Medulla oblongata (tissue), 1 donor: ENCODE measurements at regions not wholly inside any gene's neighbourhood (a gene's known extent, or its start where the extent isn't known, plus 50 kb on each side); places are given as distances from the start of the nearest gene placed in this dataset.
"Not testable (repeated sequence)": the region's sequence is repeated elsewhere in the genome, so short reads cannot be mapped to it uniquely, and the experiment has no call there.

ENCODE experiments used
- DNase-seq: peaks from one replicate; pipeline ENCODE4 v3.0.0-alpha.2; 2015; ENCODE audit errors: extremely low spot score

DNA sequence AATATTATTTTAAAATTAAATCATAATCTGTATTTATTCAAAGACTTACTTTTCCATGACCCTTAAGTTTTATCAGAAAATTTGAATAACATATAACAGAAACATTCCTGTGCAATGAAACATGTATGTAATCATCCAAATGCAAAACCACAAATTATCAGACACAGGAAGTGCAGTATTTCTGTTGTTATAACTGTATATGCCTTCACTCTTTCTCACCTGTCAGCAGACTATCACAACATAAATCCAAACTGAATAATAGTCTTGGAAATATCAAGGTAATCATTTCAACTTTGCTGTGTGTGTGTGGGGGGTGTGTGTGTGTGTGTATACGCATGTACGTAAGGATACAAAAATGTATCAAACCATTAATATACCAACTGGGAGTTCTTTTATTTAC lies 285.9 kb downstream of the SLC7A11 start:
- no peak for DNase-seq

GRCh38 chr4:137955595-137955994 lies 286.6 kb downstream of the SLC7A11 start:
- DNase-seq: no peak

DNA sequence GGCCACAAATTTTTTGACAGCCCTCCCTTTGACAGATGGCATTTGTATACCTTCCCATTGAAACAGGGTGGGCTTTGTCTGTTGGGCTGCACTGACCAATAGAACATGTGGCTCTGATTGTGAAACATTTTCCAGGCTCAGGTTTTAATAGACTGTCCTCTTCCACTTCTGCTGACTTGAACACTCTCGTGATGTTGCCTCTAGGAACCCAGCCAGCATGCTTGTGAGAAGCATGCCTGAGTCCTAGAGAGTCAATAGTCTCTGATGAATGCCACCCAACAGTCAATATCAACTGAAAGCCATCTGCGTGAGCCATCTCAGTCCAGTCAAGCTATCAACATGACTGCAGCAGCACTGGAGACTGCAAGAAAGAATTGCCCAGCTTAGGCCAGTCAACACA lies 290.0 kb downstream of the SLC7A11 start:
- DNase-seq: peak; percentile 54

- DNase-seq: no peak
Measured at GRCh38 chr4:137950286-137950685, 291.9 kb downstream of the SLC7A11 start.

GRCh38 chr4:137949746-137950145 lies 292.4 kb downstream of the SLC7A11 start:
- DNase-seq: no peak

GRCh38 chr4:137946453-137947174 lies 295.5 kb downstream of the SLC7A11 start:
- no peak for DNase-seq

- DNase-seq: not testable (repeated sequence)
Measured at GRCh38 chr4:137942815-137943214, 299.3 kb downstream of the SLC7A11 start.

GRCh38 chr4:137942015-137942515 lies 300.1 kb downstream of the SLC7A11 start:
- DNase-seq: not testable (repeated sequence)

DNA sequence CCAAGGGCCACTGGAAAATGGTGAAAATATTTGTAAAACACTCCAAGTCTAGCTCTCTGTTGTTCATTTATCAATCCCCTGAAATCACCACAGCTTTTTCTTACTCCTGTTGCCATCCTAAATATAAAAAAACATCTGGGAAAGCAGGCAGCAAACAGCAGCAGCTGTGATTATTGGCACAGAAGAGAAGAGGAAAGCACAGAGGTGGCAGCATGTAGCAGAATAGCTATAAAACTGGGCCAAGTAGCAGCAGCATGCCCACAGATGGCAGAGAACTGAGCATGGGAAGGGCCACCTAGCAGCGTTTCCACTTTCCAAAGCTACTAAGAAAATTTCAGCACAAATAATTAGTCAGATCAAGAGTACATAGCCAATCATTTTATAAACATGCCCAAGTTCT lies 307.2 kb downstream of the SLC7A11 start:
- DNase-seq: no peak

DNA sequence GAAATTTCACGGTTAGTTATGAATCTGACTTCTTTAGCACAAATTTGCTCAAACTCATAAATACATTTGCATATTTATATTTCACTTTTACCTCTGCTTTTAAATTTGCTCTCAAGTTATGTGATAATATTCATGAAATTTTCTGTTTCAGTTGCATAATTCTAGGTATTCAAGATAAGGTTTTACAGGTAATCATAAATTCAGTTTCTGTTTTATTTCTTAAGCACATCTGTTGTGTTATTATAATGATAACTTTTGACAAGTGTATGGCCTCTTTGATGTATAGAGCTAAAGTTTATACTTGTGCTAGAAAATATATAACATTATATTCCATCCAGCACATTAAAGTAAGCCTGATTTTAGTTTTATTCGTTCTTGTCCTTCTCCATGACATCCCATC lies 308.1 kb downstream of the SLC7A11 start:
- DNase-seq: no peak

GRCh38 chr4:137927972-137928371 lies 314.2 kb downstream of the SLC7A11 start:
- DNase-seq: no peak

DNA sequence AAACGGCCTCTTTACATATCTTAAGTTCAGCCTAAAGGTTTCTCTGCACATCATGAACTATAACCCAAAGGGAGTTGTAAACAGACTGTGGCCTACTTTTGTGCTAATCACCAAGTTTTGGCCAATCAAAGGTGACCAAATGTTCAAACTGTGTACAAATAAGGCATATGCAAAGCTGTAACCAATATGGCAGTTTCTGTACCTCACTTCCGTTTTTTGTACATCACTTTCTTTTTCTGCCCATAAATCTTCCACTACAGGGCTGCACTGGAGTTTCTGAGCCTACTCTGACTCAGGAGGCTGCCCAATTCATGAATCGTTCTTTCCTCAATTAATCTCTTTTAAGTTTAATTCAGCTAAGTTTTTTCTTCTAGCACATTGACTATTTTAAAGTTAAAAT lies 318.7 kb downstream of the SLC7A11 start:
- DNase-seq: no peak

GRCh38 chr4:137922721-137923120 lies 319.4 kb downstream of the SLC7A11 start:
- no peak for DNase-seq

- peak; percentile 13 for DNase-seq
Measured at GRCh38 chr4:137909529-137910309, 332.4 kb downstream of the SLC7A11 start.

DNA sequence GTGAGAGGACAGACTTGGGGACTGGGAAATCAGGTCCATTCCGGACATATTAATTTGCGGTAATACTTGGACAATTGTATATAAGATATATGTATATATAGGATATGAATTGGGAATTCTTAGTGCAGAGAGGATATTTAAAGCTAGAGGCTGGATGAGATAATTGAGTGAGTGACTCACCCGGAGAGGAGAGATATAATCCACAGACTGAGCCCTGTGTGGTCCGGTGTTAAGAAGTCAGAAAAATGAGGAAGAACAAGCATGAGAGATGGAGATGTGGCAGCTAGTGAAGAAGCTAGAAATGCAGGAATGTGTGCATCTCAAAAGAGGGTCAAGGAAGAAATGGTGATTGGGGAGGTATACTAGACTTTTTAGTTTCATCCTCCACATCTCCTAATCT lies 336.2 kb downstream of the SLC7A11 start:
- no peak for DNase-seq

- no peak for DNase-seq
Measured at GRCh38 chr4:137901114-137901513, 341.0 kb downstream of the SLC7A11 start.

- DNase-seq: no peak
Measured at GRCh38 chr4:137896221-137896737, 345.9 kb downstream of the SLC7A11 start.

DNA sequence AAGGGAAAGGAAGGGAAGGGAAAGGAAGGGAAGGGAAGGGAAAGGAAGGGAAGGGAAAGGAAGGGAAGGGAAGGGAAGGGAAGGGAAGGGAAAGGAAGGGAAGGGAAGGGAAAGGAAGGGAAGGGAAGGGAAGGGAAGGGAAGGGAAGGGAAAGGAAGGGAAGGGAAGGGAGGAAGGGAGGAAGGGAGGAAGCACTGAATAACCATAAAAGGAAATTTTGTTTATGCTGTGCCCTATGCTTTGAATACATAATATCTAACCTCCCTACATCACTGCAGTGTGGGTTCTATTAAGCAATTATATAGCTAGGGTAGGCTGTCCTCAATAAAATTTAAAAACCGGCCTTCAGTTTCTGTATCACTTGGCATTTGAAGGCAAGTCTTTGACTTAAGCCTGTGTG lies 346.6 kb downstream of the SLC7A11 start:
- DNase-seq: not testable (repeated sequence)

DNA sequence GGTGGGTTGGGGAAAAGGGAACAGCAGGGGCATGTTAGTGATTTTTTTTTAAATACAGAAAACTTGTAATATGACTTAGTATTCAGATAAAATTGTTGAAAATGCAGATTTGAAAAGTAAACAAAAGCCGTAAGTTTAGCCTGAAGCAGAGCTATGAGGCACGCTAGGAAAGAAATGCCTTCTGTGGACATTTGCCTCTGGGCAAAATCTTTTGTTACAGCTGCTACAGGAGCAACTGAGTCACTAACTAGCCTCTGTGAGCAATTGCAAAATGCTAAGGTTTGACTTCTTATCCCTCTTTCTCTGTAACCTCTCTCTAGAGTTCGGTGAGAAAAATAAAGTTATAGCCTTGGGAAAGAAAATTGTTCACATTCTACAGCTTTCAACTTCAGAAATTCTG lies 350.0 kb downstream of the SLC7A11 start:
- DNase-seq: no peak

DNA sequence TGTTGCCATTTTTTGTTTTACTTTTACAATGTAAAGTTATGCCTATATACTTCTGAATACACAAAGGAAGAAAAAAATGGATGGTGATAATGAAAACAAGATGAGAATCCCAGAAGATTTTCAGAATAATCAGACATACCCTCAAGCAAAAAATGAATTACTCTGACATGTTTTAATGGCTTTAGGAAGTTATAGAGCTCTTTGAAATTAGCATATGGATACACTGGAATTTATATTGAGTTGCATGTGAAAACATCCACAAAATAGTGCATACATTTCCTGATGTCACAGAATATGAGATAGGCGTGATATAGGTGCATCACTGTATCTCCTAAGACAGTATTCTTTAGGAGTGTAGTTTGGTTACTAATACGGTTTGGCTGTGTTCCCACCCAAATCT lies 351.3 kb downstream of the SLC7A11 start:
- DNase-seq: no peak

DNA sequence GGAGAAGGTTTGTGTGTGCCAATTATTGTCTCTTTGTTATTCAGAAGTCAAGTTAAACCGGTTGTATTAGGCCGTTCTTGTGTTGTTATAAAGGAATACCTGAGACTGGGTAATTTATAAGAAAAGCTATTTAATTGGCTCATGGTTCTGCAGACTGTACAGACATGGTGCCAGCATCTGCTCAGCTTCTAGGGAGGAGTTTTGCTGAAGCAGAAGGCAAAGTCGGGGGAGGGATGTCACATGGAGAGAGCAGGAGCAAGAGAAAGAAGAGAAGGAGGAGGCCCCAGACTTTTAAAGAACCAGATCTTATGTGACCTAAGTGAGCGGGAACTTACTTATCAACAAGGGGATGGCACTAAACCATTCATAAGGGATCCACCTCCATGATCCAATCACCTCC lies 349.3 kb upstream of the PCDH18 start:
- DNase-seq: no peak

DNA sequence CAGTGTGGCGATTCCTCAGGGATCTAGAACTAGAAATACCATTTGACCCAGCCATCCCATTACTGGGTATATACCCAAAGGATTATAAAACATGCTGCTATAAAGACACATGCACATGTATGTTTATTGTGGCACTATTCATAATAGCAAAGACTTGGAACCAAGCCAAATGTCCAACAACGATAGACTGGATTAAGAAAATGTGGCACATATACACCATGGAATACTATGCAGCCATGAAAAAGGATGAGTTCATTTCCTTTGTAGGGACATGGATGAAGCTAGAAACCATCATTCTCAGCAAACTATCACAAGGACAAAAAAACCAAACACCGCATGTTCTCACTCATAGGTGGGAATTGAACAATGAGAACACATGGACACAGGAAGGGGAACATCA lies 335.8 kb upstream of the PCDH18 start:
- DNase-seq: not testable (repeated sequence)

DNA sequence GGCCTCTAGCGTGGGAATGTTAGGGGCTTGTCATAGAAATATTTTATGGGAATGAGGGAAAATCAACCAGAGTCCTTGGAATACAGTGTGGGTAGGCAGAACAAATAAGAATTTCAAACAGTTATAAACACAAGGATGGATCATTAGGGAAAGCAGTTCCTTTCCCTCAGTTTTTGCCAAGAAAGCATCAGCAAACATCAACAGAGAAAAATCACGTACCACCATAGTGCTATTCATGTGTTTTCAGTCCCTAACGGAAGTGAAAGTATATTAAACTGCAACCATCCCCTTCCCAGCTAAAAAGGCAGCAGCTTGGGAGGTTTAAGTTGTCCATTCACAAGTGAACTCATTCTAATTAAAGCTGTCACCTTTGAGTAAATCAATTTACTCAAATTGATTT lies 334.4 kb upstream of the PCDH18 start:
- DNase-seq: no peak
